CD4-positive, alpha-beta T cell treated with Interferon alpha-2 for 1 hour (primary cell): ENCODE measurements at regions not wholly inside any gene's neighbourhood (a gene's known extent, or its start where the extent isn't known, plus 50 kb on each side); places are given as distances from the start of the nearest gene placed in this dataset.
"Not testable (repeated sequence)": the region's sequence is repeated elsewhere in the genome, so short reads cannot be mapped to it uniquely, and the experiment has no call there.

ENCODE experiments used
- DNase-seq, 2 donors: peaks; one replicate each; pipeline ENCODE4 v3.0.0-alpha.2; 2020 to 2022

DNA sequence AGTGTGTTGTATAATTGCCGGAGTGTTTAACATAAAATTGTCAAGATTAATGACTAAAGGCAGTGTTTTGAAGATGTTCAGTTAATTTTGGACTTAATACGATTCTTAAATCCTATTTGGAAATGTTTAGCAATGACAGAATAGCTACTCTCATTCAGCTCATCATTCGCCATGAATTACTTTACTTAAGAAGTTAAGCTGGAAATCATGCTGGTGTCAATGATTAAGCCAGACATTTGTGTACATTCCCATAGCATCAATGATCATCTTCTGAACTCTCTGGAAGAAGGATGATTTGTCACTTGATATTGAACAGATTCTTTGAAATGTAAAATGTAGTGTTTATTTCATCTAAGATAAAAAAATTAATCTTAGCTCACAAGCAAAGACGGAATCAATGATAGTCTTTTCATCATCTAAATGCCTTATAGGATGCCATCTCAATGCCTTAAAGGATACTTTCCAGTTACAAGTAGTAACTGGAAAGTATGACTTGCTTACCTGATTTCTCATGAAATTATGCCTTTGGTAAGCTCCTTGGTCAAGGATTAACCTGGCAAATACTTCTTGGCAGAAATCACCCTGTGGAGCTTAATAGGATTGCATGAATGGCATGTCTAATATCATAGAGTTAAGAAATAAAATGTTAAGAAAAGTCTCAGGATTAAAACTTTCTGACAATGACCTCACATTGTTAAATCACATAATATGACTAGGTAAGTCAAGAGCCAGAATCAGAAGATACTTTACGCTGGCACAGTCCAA lies 515.5 kb upstream of the AGA start:
- DNase-seq: no peak

DNA sequence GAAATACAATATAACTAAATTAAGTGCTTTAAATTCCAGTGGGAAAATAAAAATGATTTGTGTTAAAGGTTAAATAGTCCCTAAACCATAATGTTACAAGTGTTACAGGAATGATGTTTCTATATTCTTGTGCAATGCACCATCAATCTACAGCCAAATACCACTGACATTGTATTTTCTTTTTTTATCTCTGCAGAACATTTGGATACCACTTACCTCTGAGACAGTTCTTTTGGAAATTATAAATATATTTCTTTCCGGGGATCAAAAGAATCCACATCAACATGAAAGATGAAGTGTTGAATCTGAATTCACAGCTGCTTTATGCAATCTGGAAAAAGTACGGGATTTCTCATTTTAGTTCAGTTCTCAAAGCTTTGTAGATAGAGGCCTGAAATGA lies 518.3 kb upstream of the AGA start:
- no peak for DNase-seq

DNA sequence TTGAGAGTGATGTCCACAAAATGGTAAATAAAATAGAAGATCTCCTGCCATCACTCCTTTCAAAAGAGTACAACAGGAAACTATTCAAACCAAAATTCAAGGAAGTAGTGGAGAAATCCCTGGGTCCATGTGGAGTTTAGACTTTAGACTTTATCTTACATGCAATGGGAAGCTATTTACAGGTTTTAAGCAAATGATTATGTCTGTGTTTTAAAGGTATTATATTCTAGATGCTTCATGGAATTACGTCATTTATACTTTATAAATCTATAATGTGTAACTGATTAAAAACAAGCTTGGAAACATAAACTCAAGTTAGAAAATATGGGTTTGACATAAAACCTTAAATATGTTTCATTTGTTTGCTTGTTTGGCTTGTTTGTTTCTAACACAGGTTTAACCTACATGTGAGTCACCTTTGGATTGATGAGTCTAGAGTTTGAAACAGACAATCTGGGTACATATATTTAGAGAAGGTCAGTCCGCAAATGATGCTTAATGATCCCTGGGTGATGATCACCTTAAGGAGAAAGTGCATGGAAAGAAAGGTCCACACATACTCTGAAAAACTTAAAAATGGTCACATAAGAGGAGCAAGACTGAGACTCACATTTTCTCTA lies 519.6 kb upstream of the AGA start:
- DNase-seq: no peak

DNA sequence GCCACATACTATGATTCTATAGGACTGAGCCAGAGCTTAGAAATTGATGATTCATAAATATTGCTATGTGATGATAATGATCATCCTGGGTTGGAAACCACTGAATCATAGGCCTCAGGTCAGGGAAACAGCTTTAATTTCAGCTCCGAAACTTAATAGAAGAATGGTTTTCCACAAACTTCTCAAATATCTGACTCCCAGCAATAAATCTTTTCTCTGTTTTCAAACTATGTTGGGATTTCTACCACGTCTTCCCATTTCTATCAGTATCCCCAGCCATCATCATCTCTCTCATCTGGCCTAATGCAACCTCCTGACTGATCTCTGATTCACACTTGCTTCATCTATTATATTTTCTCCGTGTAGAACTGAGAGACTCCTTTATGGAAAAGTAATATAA lies 521.8 kb upstream of the AGA start:
- no peak for DNase-seq

DNA sequence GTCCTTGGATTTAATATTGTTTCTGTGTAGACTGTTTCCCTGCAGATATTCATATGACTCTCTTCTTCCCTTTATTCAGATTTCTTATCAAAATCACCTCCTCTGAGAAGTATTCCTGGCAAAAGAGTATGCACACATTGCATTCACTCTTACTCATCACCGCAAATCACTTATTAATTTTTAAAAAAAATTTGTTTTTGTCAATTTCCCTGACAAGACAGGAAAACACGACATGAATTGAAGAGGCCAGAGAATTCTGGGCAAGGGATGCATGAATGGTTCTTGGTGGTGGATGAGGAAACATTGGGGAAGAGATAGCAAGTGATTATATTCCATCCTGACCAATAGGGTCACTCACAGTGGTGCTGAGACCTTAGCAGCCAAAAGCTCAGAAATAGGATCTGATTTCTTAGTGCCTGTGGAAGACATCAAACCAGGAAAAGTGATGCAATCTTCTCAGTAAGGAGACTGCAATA lies 522.5 kb upstream of the AGA start:
- no peak for DNase-seq

DNA sequence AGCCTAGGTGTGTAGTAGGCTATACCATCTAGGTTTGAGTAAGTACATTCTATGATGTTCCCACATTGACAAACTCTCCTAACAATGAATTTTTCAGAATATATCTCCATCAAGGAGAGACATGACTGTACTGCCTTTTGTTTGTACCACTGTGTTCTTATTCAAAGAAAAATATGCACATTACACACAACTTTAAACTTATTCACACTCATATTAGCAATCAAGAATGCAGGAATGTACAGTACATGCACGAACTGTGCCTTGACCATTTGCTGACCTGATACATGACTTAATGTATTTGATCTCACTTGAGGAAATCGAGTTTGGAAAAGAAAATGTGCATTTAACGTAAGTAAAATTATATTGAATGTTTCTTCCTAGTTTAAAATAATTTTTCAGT lies 525.1 kb upstream of the AGA start:
- no peak for DNase-seq

DNA sequence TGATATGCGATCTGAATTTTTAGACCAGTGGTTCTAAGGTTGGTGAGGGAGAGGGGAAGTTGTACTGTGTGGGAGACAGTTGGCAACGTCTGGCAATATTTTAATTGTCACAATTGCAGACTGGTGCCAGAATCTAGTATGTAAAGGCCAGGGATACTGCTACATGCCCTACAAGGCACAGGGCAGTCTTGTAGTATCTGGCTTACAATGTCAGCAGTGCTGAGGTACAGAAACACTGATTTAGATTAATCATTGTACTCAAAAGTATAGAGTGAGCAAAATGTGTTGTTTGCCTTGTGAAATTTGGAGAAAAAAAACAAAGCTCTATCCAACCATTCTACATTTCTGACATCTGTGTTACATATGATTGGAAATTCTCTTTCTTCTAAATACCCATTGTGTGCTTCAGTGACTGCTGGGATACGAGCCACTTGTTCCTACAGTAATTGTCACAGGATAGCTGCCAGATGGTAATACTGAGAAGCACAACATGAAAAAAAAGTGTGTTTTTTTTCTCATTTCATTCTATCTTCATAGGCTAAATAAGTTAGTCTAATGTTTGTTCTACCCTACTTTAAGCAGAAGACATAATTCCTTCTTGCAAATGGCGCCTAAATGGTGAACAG lies 526.7 kb upstream of the AGA start:
- no peak for DNase-seq

DNA sequence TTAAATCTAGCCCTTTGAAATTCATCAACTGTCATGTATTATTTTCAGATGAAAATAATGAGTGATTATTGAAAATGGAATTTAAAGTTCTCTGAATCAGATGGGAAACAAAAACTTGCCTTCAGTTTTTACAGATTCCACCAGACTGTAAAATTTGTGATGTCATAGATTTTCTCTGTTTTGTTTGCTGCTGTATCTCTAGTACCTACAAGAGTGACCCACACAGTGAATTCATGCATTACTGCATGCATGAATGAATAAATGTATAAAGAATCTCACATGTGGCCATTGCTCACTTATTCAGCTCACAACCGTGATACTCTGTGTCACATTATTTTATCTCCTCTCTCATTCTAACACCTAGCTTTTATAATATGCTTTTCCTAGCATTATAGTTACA lies 532.2 kb upstream of the AGA start:
- DNase-seq: no peak

DNA sequence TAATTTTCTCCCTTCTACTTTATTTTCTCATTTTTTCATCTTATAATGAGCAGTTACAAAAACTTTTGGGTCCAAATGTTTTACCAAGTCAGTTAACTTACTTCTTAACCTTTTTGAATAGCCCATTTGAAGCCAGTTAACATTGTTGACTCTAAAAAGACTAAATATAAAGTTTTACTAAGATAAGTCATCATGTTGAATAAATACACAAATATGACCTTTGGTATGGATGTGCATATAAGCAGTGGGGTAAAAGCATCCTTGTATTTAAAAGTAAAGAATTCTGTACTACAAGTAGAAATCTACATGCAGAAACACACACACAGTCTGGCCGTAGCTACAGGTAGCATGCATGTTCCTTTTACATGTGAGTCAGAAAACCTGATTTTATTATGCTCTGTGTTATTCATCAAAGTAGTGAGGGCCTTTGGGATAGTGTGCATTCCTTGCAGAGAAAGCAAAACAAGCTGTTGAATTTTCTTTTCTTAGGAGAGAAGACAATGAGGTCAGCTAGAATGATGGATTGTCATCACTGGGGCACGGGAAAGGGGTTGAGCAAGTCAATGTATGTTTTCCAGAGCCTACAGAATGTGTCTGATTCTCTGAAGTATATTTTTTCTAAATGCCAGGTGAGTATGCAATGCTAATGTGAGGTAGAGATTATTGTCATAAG lies 533.2 kb upstream of the AGA start:
- no peak for DNase-seq

DNA sequence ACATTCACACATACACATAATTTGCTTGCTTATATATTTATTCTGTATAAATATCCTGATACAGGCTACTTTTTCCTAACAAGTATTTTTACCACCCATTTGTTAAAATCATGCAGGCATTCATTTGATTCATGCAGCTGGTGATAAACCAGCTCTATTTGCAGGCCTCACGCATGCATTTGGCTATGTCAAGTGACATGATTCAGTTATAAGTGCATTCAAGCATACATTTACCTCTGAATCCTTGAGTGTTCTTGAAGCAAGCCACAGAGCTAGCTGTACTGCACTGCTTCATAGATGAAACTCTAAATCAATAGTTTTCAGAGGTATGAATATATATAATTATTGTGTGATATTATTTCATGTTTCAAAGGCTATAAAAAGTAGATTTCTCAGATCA lies 544.0 kb upstream of the AGA start:
- DNase-seq: no peak

DNA sequence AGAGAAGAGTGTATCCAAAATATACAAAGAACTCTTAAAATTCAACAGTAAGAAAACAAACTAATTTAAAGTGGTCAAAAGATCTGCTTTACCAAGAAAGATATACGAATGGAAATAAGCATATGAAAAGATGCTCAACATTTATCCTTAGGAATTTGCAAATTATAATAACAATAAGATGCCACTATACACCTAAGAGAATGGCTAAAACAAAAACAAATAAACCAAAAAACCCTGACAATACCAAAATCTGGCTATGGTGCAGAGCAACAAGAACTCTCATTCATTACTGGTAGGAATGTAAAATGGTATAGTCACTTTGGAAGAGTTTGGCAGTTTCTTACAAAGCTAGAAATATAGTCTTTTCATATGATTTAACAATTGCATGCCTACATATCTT lies 545.7 kb upstream of the AGA start:
- DNase-seq: no peak

DNA sequence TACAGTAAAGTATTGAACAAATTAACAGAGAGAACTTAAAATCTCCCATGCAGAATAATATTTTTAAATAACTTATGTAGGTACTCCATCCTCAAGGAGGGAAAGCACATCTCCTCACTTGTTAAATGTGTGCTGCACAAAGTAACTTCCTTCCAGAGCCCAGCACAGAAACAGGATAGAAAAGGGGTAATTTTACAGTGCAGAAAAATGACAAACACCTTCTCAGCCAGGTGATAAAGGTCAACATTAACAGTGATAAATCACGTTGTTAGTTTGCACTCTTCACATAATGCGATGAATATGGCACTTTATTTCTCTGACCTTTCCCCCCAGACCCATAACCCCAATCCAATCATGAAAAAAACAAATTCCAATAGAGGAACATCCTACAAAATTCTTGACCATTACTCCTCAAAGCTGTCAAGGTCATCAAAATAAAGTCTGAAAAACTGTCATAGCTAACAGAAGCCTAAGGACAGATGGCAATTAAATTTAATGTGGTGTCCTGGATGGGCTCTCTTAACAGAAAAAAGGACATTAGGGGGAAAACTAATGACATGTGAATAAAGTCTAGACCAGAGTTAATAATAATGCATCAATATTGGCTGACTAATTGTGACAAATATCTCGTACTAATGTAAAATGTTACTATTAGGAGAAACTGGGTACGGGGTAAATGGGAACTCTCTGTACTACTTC lies 547.4 kb upstream of the AGA start:
- no peak for DNase-seq

DNA sequence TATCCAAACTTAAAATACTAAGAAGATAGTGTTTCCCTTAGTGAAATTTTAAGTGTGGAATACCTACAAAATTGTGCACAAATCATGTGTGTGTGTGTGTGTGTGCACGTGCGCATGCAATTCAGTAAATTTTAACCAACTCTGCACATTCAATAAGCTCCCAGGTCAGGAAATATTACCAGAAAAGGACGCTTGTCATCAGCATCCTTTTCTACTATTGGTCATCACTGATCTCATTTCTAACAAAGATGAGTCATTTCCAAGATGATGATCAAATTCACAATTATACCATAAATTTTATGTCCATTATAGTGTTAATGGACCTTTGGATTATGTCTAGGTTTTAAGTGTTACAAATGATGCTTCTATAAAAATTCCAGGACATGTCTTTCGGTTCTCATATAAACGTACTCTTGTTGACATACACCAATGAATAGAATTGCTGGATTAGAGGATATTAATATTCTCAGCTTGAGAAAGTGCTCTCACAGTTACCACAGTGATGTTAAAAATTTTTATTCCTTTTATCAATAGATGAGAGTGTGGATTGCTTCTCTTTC lies 560.9 kb upstream of the AGA start:
- no peak for DNase-seq

DNA sequence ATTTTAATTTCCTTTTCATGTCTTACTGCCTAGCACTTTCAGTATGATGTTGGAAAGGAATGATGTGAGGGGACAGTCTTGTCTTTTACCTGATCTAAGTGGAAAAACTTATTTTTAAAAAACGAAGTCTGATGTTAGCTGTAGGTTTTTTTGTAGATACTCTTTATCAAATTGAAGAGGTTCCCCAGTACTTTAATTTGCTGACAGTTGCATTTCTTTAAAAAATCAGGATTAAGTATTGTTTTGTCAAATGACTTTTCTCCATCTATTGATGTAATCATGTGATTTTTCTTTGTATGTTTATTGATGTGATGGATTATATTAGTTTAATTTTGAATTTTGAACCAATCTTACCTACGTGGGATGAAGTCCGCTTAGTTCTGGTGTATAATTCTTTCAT lies 568.4 kb upstream of the AGA start:
- no peak for DNase-seq

DNA sequence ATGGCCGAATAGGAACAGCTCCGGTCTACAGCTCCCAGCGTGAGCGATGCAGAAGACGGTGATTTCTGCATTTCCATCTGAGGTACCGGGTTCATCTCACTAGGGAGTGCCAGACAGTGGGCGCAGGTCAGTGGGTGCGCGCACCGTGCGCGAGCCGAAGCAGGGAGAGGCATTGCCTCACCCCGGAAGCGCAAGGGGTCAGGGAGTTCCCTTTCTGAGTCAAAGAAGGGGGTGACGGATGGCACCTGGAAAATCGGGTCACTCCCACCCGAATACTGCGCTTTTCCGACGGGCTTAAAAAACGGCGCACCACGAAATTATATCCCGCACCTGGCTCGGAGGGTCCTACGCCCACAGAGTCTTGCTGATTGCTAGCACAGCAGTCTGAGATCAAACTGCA lies 572.8 kb upstream of the AGA start:
- DNase-seq: not testable (repeated sequence)

DNA sequence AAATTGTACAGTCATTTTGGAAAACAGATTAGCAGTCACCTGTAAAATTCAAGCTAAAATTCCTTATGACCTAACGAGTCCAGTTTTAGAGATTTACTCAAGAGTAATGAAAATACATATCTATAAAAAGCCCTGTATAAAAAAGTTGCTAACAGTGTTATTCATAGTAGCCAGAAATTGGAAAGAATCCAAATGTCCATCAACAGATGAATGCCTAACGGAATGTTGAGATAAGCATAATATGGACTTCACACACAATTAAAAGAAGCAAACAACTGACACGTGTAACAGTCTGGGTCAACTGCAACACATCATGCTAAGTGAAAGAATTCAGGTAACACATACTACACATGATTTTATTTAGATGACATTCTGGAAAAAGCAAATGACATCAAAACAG lies 584.8 kb upstream of the AGA start:
- DNase-seq: no peak

DNA sequence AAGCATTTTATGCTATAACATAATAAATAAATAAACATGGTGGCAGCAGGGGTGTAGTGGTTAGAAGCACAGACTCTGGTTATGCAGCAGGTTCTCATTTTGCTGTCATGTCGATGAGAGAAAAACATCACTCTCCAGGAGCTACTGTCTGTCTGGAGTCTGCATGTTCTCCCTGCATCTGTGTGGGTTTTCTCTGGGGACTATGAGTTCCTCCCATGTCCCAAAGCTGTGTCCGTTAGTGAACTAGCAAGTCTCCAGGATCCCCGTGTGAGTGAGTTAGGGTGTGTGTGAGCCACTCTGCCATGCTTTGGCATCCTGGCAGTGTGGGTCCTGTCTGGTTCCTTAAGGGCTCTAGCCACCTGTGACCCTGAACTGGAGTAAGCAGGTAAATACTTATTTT lies 585.6 kb upstream of the AGA start:
- DNase-seq: no peak

DNA sequence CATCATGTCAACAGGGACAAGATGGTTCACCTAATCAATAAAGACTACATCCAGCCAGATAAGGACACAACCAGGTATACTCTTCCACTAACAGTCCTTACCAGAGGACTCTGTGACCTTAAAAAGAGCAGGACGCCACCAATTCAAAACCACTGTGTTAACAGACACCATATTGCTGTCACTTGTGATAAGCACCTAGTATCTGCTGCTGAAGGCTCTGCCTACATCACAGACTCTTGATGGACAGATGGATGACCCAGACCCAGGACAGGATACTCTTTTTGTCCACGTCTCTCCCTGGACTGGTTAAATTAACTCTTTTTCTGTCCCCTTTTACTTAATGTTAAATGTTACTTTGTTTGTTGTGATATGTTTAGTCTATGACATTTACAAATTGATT lies 586.2 kb upstream of the AGA start:
- no peak for DNase-seq

DNA sequence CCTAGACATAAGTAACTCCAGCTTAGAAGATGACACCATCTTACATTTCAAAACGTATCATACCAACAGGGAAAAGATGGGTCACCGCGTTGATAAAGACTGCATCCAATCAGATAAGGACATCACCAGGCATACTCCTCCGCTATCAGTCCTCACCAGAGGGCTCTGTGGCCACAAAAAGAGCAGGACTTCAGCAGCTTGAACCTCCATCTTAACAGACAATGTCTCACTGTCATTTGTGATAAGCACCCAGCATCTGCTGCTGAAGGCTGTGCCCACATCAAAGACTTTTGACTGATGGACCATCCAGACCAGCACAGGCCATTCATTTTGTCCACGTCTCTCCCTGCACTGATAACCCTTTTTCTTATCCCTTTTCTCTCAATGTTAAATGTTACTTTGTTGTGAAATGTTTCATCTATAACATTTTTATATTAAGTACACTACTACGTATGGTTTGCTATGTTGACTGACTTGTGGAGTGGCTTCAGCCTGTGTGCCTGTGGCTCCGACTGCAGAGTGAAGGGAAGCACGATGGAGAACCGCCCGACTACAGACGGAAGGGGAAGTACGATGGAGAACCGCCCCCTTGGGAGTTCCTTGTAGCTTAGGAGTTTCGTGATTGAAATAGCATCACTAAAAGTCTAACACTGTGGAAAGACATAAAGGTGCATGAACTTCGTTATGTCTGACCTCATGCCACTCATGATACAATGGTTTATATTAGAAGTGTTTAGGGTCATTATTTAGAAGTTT lies 595.4 kb upstream of the AGA start:
- DNase-seq: no peak

DNA sequence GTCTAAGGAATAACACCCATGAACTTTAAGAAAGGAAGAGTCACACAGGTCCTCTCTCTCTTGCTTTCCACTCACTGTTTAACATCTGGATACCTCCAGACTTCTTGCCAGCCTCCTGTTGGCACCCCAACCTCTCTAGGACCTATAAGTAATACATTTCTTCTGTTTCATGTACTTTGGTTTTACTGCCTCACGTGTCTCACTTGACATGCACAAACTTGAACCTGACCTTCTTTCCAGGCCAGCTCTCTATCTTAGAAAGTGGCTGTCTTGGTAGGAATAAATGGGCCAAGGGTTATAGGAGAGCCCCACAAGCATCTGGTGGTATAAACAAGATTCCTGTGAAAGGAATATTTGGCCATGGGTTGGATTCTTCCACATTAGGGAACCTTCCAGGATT lies 614.8 kb upstream of the AGA start:
- no peak for DNase-seq

DNA sequence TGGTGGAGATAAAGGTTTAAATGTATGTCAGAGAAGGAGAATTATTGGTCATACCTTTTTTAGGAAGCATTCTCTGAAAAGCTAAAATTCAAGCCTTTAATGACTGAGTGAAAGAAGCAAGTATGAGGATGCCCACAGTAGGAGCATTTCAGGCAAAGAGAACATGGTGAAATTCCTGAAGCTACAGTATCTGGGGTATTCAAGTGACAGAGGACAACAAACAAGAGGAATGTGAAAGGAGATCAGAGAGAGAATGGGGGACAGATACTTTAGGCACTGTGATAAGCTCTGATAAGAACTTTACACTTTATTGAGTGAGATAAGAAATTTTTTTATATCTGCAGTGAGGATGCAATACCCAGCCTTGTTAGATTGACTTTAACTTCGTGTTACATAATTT lies 621.3 kb upstream of the AGA start:
- no peak for DNase-seq

DNA sequence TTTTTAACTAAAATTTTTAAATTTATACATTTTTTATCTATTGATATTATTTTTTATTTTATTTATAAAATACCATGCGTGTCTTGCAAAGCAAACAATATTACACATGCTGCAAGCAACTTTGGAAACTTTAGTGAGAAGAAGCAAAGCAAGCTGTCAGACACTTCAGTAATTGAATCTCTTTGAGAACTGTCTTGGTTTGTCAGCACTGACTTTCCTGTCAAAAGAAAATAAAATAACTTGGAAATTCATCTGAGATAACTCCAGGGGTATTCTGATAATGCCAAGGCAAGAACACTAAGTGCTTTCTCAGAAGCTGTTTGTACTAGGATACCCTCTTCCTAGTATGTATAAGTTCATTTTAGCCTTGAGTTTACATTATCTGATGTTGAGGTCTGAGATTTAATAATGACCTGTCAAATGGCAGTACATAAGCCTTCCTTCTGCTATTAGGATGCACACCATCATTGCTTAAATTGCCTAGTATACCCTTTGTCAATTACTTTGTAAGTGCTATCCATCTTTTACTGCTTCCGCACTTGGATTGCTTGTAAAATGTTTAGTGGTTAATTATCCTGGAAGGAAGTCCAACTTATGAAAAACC lies 624.2 kb upstream of the AGA start:
- no peak for DNase-seq
